ENCODE measurements at regions not wholly inside any gene's neighbourhood (a gene's known extent, or its start where the extent isn't known, plus 50 kb on each side); places are given as distances from the start of the nearest gene placed in this dataset.

DNA sequence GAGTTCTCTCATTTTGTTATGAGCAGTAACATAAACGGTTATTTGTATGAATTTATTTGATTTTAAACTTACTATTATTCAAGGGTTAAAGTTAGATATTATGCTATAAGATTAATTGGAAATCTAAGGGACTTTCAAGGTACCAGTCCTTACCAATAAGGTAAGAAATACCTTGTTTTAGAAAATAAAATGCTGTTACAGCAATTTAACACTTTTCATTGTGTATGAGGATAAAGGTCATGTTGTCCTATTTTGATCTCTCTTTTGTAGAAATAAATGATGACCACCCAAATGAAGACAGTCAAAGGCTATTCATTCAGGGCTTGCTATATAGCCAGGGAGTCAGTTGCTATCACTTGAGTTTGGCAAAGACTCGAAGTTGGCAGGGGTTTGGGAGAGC lies 1185.9 kb upstream of the GOT2 start:
- TF ChIP-seq ZFX (IDR thresholded peaks at IDR 0.05), result no peak
- TF ChIP-seq CTCF (conservative IDR thresholded peaks at IDR 0.05), result no peak
- H3K27ac ChIP-seq, result no peak overlapping the region

DNA sequence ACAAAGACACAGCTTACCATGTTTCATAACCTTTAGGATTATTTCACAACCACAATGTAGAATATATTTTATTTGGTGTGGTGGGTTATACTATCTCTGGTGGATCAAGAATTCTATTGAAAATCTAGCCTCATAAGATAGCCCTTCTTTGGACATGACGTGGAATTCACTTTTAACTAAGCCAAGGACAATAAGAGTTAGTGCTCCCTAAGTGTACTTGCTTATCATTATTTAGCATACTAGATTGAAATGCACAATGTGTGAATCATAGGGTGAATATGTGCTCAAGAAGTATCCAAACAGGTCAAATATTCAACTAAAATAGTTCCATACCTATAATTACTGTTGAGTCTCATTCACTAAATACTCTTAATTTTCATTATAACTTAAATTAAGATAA lies 1179.5 kb upstream of the GOT2 start:
- no peak overlapping the region for H3K27ac ChIP-seq
- TF ChIP-seq ZFX (IDR thresholded peaks at IDR 0.05) (no peak), CTCF (conservative IDR thresholded peaks at IDR 0.05) (no peak)

- H3K27ac ChIP-seq, result no peak overlapping the region
- no peak for TF ChIP-seq ZFX (IDR thresholded peaks at IDR 0.05)
- no peak for TF ChIP-seq CTCF (conservative IDR thresholded peaks at IDR 0.05)
Observed at GRCh38 chr16:59909262-59909661, 1175.1 kb upstream of the GOT2 start.

GRCh38 chr16:59907611-59908010 lies 1173.5 kb upstream of the GOT2 start:
- TF ChIP-seq CTCF (conservative IDR thresholded peaks at IDR 0.05), result no peak
- TF ChIP-seq ZFX (IDR thresholded peaks at IDR 0.05), result no peak
- no peak overlapping the region for H3K27ac ChIP-seq

DNA sequence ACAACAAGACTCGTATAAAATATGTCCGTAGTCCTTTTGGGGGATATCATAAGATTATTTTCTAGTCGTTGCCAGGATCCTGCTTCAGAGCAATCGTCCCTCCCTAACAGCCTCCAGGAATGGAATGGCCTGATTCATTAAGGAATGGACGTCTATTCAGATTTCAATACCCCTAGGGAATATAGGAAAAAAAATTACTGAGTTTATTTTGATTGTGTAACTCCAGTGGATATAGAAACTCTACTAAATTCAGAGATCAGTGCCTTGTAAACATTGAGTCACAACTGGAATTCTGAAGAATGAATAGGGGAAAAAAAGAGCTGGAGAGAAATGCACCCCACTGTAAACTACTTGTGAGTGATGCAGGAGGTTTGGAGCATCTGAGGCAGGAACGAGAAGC lies 1171.5 kb upstream of the GOT2 start:
- no peak overlapping the region for H3K27ac ChIP-seq
- TF ChIP-seq ZFX (IDR thresholded peaks at IDR 0.05) (no peak), CTCF (conservative IDR thresholded peaks at IDR 0.05) (no peak)

- H3K27ac ChIP-seq, result no peak overlapping the region
- no peak for TF ChIP-seq CTCF (conservative IDR thresholded peaks at IDR 0.05)
Observed at GRCh38 chr16:59905131-59905530, 1171.0 kb upstream of the GOT2 start.

DNA sequence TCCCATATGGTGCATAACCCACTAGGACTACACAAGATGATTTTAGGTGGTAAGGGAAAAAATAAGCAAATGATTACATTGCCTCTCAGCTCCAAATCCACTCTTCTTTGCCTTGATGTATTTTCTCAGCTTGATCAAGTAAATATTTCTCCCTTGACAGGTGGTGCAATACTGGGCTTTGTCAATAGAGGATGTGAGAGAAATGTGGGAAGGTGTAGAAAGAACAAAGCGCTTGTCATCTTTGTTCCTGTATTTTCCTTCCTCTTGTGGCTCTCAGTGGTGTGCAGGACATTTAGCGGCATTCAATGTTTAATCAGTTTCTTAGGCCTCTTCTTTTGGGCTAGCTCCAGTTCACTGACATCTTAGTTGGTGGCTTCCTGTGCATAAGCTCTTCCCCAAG lies 1165.8 kb upstream of the GOT2 start:
- no peak overlapping the region for H3K27ac ChIP-seq
- TF ChIP-seq CTCF (conservative IDR thresholded peaks at IDR 0.05) (no peak), ZFX (IDR thresholded peaks at IDR 0.05) (no peak)
